GM21723 (cell line): ENCODE measurements at regions not wholly inside any gene's neighbourhood (a gene's known extent, or its start where the extent isn't known, plus 50 kb on each side); places are given as distances from the start of the nearest gene placed in this dataset.

ENCODE experiments used
- ATAC-seq: cut with Tn5 transposase; IDR thresholded peaks from one replicate; pipeline ENCODE4 v1.9.1; 2021; ENCODE audit warnings: mild to moderate bottlenecking, moderate library complexity; ENCODE audit not compliant: unreplicated experiment

DNA sequence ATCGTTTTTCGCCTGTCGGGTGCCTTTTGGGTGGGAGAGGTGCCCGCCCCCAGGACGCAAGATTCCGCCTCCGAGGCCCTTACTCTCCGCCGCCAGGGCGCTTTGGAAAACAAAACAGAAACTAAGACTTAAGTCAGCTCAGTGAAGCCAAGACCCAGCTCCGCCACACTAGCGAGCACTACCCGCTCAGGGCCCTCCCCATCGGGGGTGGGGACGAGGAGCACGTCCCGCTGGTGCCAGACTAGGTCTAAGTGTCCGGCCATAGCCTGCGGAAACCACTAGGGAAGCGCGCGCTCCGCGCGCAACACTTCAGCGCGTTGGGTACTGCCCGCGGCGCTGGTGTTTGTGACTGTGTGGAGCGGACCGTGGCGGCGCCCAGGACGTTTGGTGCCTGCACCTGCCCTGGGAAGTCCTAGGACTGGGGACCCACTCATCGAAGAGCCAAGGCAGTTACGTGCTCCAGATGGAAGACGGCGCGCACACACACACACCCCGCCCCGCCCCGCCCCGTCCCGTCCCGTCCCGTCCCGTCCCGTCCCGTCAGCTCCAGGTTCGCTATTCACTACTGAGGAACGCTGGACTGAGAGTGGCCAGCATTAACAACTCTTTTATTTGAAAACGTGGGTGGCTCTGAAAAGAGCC, 57.6 kb upstream of the BOLA1 start:
- peak; percentile 35 for ATAC-seq

GRCh38 chr1:149842458-149843064, 56.8 kb upstream of the BOLA1 start:
- peak; percentile 56 for ATAC-seq

GRCh38 chr1:149843431-149844041, 55.8 kb upstream of the BOLA1 start:
- ATAC-seq, result no peak

GRCh38 chr1:149844101-149844500, 55.3 kb upstream of the BOLA1 start:
- no peak for ATAC-seq

DNA sequence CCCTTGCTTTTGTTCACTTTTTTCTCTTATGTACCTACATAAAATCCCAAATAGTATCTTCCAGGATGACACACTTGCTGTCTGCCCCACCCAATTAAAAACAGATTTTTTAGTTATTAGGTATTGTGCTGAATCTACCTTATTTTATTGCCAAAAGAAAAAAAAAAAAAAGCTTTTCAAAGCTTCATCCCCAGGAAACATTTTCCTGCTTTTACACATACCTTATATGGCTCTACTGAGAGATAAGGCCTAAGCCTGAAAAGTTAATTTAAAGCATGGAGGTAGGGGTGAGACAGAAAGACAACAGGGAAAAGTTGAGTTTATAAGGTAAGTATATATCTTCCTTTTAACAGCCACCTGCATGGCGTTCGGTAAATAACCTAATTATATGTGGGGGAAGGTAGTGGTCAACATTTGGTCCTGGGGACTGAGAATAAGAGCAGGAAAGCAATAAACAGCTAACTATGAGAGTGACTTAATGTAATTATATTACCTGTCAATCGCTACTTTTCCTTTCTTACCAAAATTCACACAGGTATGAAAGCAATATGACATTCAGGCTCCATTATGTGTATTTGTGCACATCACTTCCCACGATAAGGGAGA, 54.6 kb upstream of the BOLA1 start:
- no peak for ATAC-seq

GRCh38 chr1:149845416-149845815, 54.0 kb upstream of the BOLA1 start:
- ATAC-seq, result no peak

DNA sequence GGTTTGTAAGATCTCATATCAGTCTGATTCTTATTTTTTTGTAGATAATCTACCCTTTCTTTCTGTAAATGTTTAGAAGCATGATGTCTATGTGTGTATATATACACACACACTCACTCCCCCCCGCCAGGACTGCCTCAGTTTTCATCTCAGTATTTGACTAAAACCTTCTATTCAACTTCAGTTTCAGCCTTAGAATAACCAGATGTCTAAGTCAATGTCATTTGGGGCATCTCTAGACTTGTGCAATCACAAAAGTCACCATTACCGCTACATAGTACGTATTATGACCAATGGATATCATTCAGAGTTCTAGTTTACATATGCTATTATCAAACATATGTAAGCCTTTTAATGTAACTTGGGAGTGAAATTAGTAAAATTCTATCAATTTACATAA, 53.3 kb upstream of the BOLA1 start:
- no peak for ATAC-seq

DNA sequence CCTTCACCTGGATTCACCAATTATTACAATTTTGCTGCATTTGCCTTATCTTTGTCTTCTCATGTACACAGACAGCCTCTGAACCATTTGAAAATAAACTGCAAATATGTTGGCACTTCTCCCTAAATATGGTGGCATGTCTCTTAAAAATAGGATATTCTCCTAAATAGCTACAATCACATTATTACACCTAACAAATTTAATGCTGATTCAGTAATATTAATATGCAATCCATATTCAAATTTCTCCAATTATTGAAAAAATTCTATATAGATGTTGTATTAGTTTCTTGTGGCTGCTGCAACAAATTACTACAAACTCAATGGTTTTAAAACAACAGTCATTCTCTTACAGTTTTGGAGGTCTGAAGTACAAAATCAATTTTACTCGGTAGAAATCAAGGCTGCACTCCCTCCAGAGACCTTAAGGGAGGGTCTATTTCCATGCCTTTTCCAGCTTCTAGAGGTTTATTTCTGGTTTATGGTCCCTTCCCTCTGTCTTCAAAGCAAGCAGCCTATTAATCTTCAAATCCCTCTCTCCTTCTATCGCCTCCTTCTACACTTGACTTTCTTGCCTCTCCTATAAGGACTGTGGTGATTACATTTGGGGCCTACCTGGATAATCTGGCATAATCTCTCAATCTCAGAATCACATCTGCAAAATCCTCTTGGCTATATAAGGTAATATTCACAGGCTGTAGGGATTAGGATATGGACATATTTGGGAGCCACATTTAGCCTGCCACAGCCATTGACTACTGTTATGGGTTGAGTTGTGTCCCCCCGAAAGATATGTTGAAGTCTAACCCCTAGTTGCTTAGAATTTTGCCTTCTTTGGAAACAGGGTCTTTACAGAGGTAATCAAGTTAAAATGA, 52.5 kb upstream of the BOLA1 start:
- no peak for ATAC-seq

DNA sequence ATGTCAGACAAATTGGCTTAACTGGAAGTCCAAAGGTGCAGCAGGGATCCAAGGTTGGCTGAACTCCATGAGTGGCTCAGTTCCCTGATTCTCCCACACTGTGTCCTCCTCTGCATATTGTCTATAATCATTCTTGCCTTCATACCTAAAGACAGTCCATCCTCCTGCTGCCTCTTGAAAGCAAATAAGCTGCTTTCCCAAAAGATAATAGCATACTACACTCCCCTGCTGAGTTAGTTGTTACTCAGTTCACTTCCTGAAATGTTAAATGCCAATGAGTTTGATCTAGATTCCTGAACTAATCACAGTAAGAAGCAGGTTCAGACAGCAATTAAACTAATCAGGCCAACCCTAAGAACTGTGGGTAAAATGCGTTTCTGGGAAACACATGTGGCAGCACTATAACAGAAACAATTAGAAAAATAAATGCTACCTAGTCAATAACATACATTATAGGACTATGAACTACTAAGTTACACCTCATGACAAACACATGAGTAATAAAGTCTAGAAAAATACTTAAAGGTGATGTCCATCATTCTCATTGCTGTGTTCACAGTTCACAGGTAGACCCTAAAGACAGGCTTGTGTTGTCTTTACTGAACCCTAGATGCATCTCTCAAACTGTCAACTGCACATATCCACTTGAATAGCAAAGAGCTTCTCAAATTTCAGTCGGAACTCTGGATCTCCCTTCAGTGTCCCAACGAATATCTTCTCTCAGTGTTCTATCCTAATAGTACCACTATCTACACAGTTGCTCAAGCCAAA, 50.8 kb upstream of the BOLA1 start:
- ATAC-seq, result no peak

- ATAC-seq, result no peak
Measured at GRCh38 chr1:149849111-149849946, 50.0 kb upstream of the BOLA1 start.
